Adrenal gland (tissue), 9 donors: ENCODE measurements at regions not wholly inside any gene's neighbourhood (a gene's known extent, or its start where the extent isn't known, plus 50 kb on each side); places are given as distances from the start of the nearest gene placed in this dataset.

Experiments used
- DNase-seq, 7 donors: peaks; one replicate each; pipeline ENCODE4 v3.0.0-alpha.2; 2019 to 2020
- H3K27ac ChIP-seq, 5 donors: fragments of 200-600 bp; sonication (generic) in 4 of 5; 1 replicate in 3 of 5; 2 replicates in 2 of 5; pipeline versions ENCODE4 v1.5.1 to v1.8.0; 2016 to 2020; ENCODE audit warnings: mild to moderate bottlenecking in 1 of 5
- H3K27me3 ChIP-seq: fragments of 200-600 bp; 2 replicates; pipeline ENCODE4 v1.8.0; 2021
- H3K36me3 ChIP-seq, 2 donors: fragments of 200-600 bp; replicated peaks in 1 of 2; 1 replicate in 1 of 2; 2 replicates in 1 of 2; pipeline versions ENCODE4 v1.5.1 to v1.8.0; 2018 to 2022
- H3K4me1 ChIP-seq, 2 donors: fragments of 200-600 bp; replicated peaks in 1 of 2; 1 replicate in 1 of 2; 2 replicates in 1 of 2; pipeline versions ENCODE4 v1.5.1 to v1.8.0; 2018 to 2021
- H3K4me3 ChIP-seq, 4 donors: fragments of 200-600 bp; sonication (generic) in 3 of 4; one replicate each; pipeline ENCODE4 v1.5.1; 2016 to 2018
- H3K9me3 ChIP-seq, 3 donors: fragments of 200-600 bp; sonication (generic) in 1 of 3; replicated peaks in 1 of 3; 1 replicate in 2 of 3; 2 replicates in 1 of 3; pipeline versions ENCODE4 v1.5.1 to v1.8.0; 2016 to 2021
- CTCF ChIP-seq, 6 experiments: fragments of 450-650 bp in 4 of 6; fragments of 200-600 bp in 2 of 6; sonication (generic) in 1 of 6; IDR thresholded peaks; 1 replicate in 5 of 6; 2 replicates in 1 of 6; pipeline versions ENCODE4 v1.5.1 to v1.8.0; 2016 to 2021; ENCODE audit warnings: antibody characterized with exemption in 6 of 6, mild to moderate bottlenecking in 2 of 6, moderate library complexity in 1 of 6
- POLR2A ChIP-seq, 2 donors: fragments of 450-650 bp; IDR thresholded peaks; one replicate each; pipeline ENCODE4 v1.6.1; 2017; ENCODE audit warnings: antibody characterized with exemption in 2 of 2, mild to moderate bottlenecking in 2 of 2, moderate library complexity in 1 of 2
- WGBS, 4 donors: extraction: QIAGEN DNeasy Blood & Tissue Kit in 2 of 4; methylation state at CpG; one replicate each; pipeline versions ENCODE4 v1.1.5 to v1.1.7; 2013 to 2017; 5-methylcytosine and 5-hydroxymethylcytosine counted together
- intact Hi-C, 2 donors: fragments of 100-400 bp; cut with DNase I; formaldehyde crosslinking; loops; one replicate each; pipeline versions ENCODE4 v1.14.1 to v1.15.0; 2022 to 2023
- donor health status: healthy with polysubstance abuse.
- donor health status: Bipolar disorder and iron deficiency.
- donor health status: DM: yes; HTN: yes; CAD: no.
- donor health status: DM: no; HTN: no; CAD: no.
- donor health status: DM: no; HTN: no; CAD: no.

- Histone ChIP-seq H3K9me3 (no peaks in the 10 kb centered on the region), H3K27me3 (no peaks in the 10 kb centered on the region), H3K4me1 (no peaks in the 10 kb centered on the region), H3K36me3 (no peaks in the 10 kb centered on the region), H3K4me3 (no peak overlapping the region), H3K27ac (no peak overlapping the region)
- TF ChIP-seq CTCF (IDR thresholded peaks at IDR 0.05), result no peak
- no peak for TF ChIP-seq POLR2A (IDR thresholded peaks at IDR 0.05)
- DNase-seq, result no peak
- intact Hi-C loops, result loop anchor here in 1 of 2 donors (10.0 kb wide), 1 partner anchor 203 kb away; no protein-coding TSS in a partner anchor
- 88 to 93% (median 92%) methylated on average over 6 of the region's 6 CpGs for WGBS, 4 donors
These were observed 134.7 kb upstream of the CPM start for GRCh38 chr12:69067713-69068112.

GRCh38 chr12:69068448-69068847 lies 135.5 kb upstream of the CPM start:
- peak in 3 of 7 donors; percentile 23 to 57 (median 29) for DNase-seq
- H3K36me3 ChIP-seq, result no peaks in the 10 kb centered on the region
- no peaks in the 10 kb centered on the region for H3K9me3 ChIP-seq
- no peaks in the 10 kb centered on the region for H3K27me3 ChIP-seq
- TF ChIP-seq POLR2A (IDR thresholded peaks at IDR 0.05) (no peak), CTCF (IDR thresholded peaks at IDR 0.05) (no peak)
- intact Hi-C loops, result loop anchor here in 1 of 2 donors (10.0 kb wide), 1 partner anchor 204 kb away; no protein-coding TSS in a partner anchor
- H3K4me3 ChIP-seq, result no peak overlapping the region
- WGBS, 4 donors, result 65 to 68% (median 67%) methylated on average over 3 of the region's 3 CpGs
- H3K27ac ChIP-seq, result no peak overlapping the region
- H3K4me1 ChIP-seq, result no peaks in the 10 kb centered on the region

- intact Hi-C loops, result loop anchor here in 1 of 2 donors (10.0 kb wide), 1 partner anchor 205 kb away; no protein-coding TSS in a partner anchor
- no peaks in the 10 kb centered on the region for H3K36me3 ChIP-seq
- no peaks in the 10 kb centered on the region for H3K9me3 ChIP-seq
- no peak for DNase-seq
- no peak overlapping the region for H3K4me3 ChIP-seq
- no peaks in the 10 kb centered on the region for H3K4me1 ChIP-seq
- H3K27me3 ChIP-seq, result no peaks in the 10 kb centered on the region
- no peak overlapping the region for H3K27ac ChIP-seq
- TF ChIP-seq CTCF (IDR thresholded peaks at IDR 0.05) (no peak), POLR2A (IDR thresholded peaks at IDR 0.05) (no peak)
- 85 to 97% (median 93%) methylated on average over 9 to 10 of the region's 10 CpGs for WGBS, 4 donors
These were observed 136.5 kb upstream of the CPM start for GRCh38 chr12:69069479-69069878.

- TF ChIP-seq CTCF (IDR thresholded peaks at IDR 0.05) (peak; percentile 80 to 89 (median 85)), POLR2A (IDR thresholded peaks at IDR 0.05) (no peak)
- H3K27me3 ChIP-seq, result no peaks in the 10 kb centered on the region
- intact Hi-C loops, result loop anchor here in 1 of 2 donors (5.0 kb wide), 1 partner anchor 208 kb away; no protein-coding TSS in a partner anchor
- 26 to 39% (median 37%) methylated on average over 6 of the region's 6 CpGs for WGBS, 4 donors
- H3K4me1 ChIP-seq, result no peaks in the 10 kb centered on the region
- H3K36me3 ChIP-seq, result no peaks in the 10 kb centered on the region
- H3K27ac ChIP-seq, result no peak overlapping the region
- H3K4me3 ChIP-seq, result no peak overlapping the region
- DNase-seq, result peak; percentile 65 to 87 (median 76)
- H3K9me3 ChIP-seq, result no peaks in the 10 kb centered on the region
These were observed 137.5 kb upstream of the CPM start for GRCh38 chr12:69070319-69071090.
